ENCODE measurements at regions not wholly inside any gene's neighbourhood (a gene's known extent, or its start where the extent isn't known, plus 50 kb on each side); places are given as distances from the start of the nearest gene placed in this dataset.

- no peak for TF ChIP-seq CTCF (IDR thresholded peaks at IDR 0.05; ENCODE audit: low read length)
- no peak for TF ChIP-seq EZH2 (optimal IDR thresholded peaks at IDR 0.05; ENCODE audit: low read depth, low read length)
Measured at GRCh38 chr2:173812321-173812720, 152.9 kb downstream of the SP3 start.
